Omental fat pad (tissue), 3 donors: ENCODE measurements at regions not wholly inside any gene's neighbourhood (a gene's known extent, or its start where the extent isn't known, plus 50 kb on each side); places are given as distances from the start of the nearest gene placed in this dataset.
A peak's percentile ranks its signal among the peaks of the same experiment; 100 is the strongest.

ENCODE experiments used
- ATAC-seq: fragments of 150-250 bp; one replicate; pipeline ENCODE4 v1.9.1; 2016; ENCODE audit warnings: mild to moderate bottlenecking, moderate library complexity; ENCODE audit not compliant: low FRiP score
- DNase-seq: peaks from one replicate; pipeline ENCODE4 v3.0.0-alpha.2; 2019; ENCODE audit warnings: low spot score
- TF ChIP-seq, protein P1 (sequence below), 3 donors: fragments of 450-650 bp; IDR thresholded peaks; one replicate each; pipeline ENCODE4 v1.5.1; 2016 to 2017; ENCODE audit warnings: antibody characterized with exemption in 3 of 3, mild to moderate bottlenecking in 3 of 3, moderate library complexity in 2 of 3

DNA sequence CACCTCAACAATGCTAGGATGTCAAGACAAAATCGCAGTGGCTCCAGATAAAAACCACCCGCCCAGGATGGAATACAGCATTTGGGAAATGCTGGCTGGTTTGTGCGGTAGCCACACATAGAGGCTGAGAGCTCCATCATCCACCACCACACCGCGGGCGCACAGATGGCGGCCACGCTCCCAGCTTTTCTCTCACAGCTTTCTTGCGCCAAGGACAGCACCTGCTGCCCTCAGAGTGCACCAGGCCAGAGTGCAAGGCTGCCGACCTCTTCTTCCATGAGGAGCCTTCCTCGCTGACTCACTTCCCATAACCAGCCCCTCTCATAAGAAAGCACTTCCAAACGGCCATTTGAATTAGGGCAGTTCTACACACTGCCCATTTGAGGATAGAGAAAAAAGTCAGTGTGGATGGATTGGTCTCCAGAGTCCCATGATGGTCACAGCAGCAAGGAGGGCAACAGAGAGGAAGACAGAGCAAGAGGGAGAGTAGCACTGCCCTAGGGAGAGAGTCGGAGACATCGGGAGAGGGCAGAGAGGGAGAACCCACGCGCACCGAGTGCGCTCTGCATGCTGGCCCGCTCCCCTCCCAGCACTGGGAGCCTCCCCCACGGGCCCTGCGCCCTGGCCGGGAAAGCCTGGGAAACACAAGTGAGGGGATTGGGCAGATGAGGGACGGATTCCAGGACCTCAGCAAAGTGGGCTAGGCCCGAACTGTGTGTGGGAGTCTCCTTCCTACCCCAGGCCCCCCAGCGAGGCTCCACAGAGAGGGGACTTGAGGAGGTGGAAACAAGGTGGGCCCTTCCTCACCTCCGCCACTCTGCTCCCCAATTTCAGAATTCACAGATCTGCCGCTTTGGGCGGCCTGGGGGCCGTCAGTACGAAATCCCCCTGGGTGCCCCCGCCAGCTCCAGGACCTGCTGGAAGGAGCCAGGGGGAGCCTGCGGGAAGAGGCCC is 156.9 kb downstream of the USP12 start:
- TF ChIP-seq, protein P1, sequence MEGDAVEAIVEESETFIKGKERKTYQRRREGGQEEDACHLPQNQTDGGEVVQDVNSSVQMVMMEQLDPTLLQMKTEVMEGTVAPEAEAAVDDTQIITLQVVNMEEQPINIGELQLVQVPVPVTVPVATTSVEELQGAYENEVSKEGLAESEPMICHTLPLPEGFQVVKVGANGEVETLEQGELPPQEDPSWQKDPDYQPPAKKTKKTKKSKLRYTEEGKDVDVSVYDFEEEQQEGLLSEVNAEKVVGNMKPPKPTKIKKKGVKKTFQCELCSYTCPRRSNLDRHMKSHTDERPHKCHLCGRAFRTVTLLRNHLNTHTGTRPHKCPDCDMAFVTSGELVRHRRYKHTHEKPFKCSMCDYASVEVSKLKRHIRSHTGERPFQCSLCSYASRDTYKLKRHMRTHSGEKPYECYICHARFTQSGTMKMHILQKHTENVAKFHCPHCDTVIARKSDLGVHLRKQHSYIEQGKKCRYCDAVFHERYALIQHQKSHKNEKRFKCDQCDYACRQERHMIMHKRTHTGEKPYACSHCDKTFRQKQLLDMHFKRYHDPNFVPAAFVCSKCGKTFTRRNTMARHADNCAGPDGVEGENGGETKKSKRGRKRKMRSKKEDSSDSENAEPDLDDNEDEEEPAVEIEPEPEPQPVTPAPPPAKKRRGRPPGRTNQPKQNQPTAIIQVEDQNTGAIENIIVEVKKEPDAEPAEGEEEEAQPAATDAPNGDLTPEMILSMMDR (IDR thresholded peaks at IDR 0.05): no peak
- ATAC-seq (peak; percentile 17), DNase-seq (no peak)

DNA sequence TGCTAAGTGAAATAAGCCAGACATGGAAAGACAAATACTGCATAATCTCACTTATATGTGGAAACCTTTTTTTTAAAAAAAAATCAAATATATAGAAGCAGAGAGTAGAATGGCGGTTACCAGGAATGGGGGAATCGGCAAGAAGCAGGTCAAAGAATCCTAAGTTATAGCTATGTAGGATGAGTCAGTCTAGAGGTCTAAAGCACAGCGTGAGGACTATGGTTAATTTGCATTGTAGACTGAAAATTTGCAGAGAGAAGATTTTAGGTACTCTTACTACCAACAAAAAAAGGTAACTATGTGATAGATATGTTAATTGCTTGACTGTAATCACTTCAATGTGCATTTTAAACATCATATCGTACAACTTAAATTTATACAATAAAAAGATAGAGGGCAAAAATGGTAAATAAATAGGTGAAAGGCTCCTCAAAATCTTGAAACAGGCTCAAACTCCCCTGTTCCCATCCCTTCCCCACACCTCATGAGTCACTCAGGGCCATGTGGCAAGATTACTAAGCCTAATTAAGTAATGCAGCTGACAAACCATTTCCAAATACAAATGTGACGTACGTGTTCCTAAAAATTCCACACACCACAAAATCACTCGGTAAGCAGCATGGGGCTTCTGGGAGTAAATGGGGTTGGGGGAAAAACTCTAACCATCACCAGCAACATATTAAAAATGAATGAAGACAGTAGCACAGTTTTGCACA is 159.0 kb downstream of the USP12 start:
- ATAC-seq (peak; percentile 71), DNase-seq (no peak)
- TF ChIP-seq, protein P1 (IDR thresholded peaks at IDR 0.05): no peak

DNA sequence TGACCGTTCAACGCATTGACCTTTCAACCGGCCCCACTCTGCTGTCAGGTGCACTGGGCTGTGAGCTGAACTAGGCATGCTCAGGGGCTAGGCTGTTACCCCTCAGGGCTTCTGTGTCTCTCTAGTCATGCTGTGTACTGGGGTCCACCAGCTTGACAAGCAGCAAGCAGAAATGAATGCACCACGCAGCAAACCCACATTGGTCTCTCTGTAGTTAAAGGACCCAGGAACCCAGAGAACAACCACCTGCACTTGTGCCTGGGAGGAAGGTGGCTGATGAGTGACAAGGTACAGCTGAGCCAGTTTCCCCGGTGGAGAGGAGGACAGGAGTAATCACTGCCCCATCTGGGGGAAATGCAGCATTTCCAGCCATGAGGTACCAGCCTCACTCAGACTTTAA is 159.9 kb downstream of the USP12 start:
- ATAC-seq: no peak
- TF ChIP-seq, protein P1 (IDR thresholded peaks at IDR 0.05): no peak
- no peak for DNase-seq

DNA sequence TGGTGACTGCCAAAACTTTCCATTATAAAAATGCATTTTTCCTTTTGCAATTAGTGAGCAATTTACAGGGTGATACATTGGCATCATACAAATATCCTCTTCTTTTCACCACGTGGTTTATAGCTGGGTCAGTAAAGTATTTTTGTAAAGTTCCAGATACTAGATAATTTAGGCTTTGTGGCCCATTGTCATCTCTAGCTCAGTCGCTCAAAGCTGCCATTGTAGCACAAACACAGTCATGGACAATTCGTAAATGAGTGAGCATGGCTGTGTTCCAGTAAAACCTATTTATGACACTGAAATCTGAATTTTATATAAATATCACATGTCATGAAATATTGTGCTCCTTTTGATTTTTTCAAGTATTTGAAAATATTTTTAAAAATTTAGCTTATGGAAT is 162.9 kb downstream of the USP12 start:
- no peak for ATAC-seq
- no peak for DNase-seq
- TF ChIP-seq, protein P1 (IDR thresholded peaks at IDR 0.05): no peak

DNA sequence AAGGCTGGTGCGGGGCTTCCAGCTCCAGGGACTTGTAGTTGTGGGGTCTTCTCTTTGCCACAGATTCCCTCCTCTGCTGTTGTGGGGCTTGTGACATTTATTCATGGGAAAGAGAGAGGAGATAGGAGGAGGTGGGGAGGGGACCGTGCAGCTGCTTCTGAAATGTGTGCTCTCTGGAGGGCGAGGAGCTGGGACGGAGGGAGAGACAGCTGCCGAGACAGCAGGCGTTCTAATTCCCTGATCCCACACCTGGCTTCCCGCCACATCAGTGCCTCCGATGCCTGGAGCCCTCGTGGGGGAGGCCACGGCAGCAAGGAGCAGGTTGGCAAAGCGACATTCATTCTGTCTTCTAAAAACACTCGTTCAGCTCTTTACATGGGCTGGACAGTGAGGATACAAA is 164.4 kb downstream of the USP12 start:
- DNase-seq (no peak), ATAC-seq (no peak)
- TF ChIP-seq, protein P1 (IDR thresholded peaks at IDR 0.05): no peak

- DNase-seq (no peak), ATAC-seq (peak; percentile 76)
- TF ChIP-seq, protein P1 (IDR thresholded peaks at IDR 0.05): no peak
These were observed 165.0 kb downstream of the USP12 start for GRCh38 chr13:27006519-27007161.
